NCI-H1436 treated with DMSO at 0.1 percent for 48 hours (cell line): ENCODE measurements at regions not wholly inside any gene's neighbourhood (a gene's known extent, or its start where the extent isn't known, plus 50 kb on each side); places are given as distances from the start of the nearest gene placed in this dataset.

Experiments
- DNase-seq: peaks from one replicate; lab custom pipeline; 2025; lab: John Stamatoyannopoulos, UW

- DNase-seq, result no peak
These were observed 113.0 kb upstream of the ANKRD55 start for GRCh38 chr5:56346044-56346710.

DNA sequence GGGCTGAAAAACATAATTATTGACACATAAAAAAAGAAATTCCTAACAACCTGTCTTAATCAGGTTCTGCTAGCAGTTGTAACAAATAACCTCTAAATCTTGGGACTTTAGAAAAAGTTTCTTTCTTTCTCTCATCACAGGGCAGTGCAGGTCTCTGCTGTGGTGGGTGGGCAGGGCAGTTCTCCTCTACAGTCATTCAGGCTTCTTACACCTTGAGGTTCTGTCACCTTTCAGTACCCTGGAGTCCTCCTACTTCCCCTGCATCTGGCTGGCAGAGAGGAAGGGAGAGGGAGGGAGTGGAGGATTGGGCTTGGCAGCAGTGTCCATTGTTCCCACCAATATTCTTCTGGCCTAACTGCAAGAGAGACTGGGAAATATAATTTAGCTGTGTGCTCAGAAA lies 112.2 kb upstream of the ANKRD55 start:
- DNase-seq, result no peak

DNA sequence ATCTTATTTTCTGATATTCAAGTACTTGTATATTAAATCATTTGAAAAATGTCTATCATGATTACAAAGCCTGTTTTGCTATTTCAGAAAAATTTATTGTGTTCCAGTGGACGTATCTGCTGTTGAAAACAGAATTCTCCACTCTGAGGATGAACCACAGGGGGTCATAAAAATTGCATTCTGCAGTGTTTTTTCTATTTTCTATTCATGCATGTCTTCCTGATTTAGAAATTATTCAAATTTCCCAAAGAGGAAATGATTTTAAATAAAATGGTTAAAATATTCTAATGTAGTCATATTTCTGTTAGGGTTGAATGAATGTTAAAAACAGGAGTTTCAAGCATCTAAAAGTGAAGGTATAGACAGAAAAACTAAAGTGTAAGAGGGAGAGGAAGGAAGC lies 111.5 kb upstream of the ANKRD55 start:
- DNase-seq, result no peak

DNA sequence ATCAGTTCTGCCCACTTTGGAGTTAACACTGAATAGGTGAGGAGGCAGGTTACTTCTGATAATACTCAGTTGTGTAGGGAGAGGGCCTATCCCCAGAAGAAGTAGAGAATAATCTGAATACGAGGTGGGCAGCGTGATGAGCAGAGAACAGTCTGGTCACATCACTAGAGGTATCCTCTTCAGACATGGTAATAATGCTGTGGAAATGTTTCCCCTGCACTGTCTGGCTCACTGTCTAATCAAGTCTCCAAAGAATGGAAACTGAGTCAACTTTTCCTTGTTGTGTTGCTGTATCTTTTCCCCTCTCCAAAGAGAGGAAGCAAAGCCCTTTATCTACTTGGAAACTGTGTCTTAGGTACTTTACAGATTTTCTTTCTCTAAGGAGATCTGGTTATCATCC lies 110.9 kb upstream of the ANKRD55 start:
- DNase-seq, result no peak

DNA sequence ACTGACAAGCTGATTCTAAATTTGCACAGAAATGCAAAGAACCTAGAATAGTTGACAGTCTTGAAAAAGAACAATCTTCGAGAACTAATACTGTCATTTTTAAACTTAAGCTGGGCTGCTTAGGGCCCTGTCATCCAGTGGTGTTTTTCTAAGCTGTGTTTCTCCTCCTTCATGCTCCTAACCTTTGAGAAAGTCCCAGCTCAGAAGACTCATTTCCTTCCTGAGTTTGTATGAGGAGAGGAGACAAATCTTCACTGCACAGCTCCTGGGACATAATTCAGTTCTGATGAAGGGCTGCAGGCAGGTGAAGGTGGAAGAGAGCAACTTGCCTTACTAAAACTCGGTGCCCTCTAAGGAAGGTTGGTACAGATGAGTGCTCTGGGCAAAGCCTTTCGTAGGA lies 109.5 kb upstream of the ANKRD55 start:
- DNase-seq, result no peak

GRCh38 chr5:56340196-56340980 lies 107.3 kb upstream of the ANKRD55 start:
- no peak for DNase-seq

DNA sequence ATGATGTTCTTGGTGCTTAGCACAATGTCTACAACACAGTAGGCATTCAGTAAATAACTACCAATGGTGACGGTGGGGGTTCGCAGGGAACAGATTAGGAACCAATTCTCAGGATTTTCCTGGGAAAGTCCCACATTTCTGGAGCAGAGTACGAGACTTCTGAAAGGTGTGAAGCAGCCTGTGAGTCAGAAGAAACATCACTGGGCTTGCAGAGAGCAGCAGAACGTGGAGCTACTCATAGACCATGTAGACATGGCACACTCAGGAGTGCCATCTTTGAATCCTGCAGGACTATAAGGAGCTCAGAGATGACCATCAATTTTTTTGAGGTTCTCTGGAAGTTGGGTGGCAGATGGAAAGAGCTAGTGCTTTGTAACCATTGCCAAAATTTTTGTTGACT lies 106.6 kb upstream of the ANKRD55 start:
- DNase-seq, result no peak

GRCh38 chr5:56337715-56338319 lies 104.7 kb upstream of the ANKRD55 start:
- DNase-seq, result no peak

GRCh38 chr5:56335212-56335611 lies 102.1 kb upstream of the ANKRD55 start:
- DNase-seq, result no peak

- DNase-seq, result no peak
These were observed 97.7 kb upstream of the ANKRD55 start for GRCh38 chr5:56330806-56331205.

GRCh38 chr5:56330167-56330566 lies 97.0 kb upstream of the ANKRD55 start:
- no peak for DNase-seq

DNA sequence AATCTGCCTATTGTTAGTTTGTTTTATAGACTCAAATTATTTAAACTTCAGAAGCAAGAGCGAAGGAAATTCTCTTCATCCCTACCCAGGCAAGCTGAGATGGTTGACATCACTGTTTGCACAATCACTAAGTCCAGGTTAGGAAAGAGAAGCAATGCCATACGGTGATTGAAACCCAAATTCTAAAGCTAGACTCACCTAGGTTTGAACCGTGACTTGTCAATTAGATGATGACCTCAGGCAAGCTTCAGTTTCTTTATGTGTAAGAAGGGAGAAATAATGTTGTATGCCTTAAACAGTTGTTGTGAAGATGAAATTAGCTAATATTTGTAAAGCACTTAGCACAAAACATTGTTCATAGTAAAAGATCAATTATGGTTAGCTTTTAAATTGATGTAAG lies 96.5 kb upstream of the ANKRD55 start:
- no peak for DNase-seq

DNA sequence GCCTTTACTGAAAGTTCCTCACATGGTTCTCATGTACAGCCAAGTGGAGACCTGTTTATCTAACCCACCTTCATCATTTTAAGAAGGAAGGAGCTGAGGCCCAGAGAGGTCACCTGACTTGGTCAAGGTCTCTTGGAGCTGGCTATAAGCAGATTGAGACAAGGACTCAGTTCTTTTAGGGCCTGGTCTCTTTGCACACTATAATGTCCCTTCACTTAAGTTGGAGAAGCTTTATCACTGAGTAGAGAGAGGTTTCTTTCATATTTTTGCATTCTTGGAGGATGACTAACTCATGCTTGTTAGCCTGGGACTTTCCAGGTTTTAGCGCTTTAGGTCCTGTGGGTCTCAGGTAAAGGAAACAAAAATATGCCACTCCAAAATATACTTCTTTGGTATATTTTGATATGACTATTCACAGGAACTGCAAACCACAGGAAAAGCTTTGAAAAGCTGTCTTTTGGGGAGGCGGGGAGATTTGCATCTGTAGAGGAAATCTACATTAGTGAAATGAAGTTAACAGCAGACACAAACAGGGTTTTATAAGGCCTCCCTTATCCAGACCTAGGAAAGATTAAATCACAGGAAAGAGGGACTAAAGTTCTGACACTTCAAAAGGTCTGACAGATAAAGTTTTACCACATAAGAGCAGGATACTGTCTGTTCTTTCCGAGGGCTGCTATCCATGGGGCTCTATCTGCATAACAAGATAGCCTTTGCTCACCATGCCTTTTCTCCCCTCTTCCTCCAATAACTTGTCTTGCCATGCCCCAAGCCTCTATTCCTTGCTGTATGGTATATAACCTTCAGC lies 95.8 kb upstream of the ANKRD55 start:
- DNase-seq, result no peak

DNA sequence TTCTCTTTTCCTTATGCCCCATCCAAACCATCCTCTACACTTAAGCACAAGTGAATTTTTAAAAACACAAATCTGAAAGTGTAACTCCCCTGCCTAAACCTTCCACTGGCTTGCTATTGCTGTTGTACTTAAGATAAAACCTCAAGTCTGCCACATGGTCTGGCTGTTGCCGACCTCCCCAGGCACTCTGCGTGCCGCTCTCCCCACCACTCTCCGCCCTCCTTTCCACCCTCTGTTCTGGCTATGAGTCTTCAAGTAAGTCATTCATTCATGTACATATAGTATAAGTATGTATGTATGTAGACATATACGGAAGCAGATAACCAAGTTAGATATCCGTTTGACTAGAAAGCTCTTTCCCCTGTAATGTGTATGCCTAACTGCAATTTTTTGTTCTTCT lies 94.7 kb upstream of the ANKRD55 start:
- DNase-seq, result no peak

DNA sequence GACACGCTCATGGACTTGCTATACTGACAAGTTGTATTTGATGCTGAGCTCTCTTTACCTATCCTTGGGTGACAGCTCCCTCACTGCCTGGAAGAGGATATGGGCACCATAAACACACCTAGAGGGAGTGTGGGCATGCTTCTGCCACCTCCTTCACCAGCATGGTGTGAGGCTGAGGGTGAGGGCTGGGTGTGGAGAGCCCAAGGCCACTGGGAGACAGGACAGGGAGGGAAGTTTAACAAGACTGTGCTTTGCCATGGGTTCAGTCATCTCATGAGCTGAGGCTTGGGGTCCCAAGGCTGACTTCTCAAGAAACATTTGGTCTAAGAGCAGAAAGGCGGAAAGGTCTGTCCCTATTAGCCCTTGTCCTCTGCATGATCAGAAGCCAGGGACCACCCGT lies 93.6 kb upstream of the ANKRD55 start:
- no peak for DNase-seq

GRCh38 chr5:56326116-56326515 lies 93.0 kb upstream of the ANKRD55 start:
- no peak for DNase-seq

- DNase-seq, result no peak
These were observed 91.9 kb upstream of the ANKRD55 start for GRCh38 chr5:56325039-56325438.

- no peak for DNase-seq
These were observed 90.4 kb upstream of the ANKRD55 start for GRCh38 chr5:56323505-56323904.

- no peak for DNase-seq
These were observed 89.5 kb upstream of the ANKRD55 start for GRCh38 chr5:56322592-56322991.

DNA sequence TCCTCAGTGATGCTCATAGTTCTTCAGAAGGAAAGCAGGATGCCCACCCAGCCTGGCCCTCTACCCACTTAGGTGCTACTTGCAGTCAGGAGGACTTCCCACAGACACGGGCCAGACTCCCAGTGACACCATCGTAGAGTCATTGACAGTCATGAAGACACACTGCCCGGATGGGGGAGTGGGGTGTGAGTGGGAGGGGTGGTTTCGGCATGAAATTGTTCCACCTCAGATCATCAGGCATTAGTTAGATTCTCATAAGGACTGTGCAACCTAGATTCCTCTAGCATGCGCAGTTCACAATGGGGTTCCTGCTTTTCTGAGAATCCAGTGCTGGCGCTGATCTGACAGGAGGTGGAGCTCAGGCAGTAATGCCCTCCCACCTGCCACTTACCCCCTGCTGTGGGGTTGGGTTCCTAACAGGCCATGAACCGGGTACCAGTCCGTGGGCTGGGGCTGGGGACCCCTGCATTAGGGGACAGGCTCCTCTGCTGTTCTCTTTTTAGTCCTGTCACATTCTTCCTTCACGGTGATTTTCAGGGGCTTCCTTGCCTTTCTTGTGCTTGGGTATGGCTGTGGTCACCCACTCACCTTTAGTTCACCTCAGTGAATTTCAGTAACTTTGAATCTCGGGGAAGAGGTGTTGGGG lies 88.2 kb upstream of the ANKRD55 start:
- no peak for DNase-seq

DNA sequence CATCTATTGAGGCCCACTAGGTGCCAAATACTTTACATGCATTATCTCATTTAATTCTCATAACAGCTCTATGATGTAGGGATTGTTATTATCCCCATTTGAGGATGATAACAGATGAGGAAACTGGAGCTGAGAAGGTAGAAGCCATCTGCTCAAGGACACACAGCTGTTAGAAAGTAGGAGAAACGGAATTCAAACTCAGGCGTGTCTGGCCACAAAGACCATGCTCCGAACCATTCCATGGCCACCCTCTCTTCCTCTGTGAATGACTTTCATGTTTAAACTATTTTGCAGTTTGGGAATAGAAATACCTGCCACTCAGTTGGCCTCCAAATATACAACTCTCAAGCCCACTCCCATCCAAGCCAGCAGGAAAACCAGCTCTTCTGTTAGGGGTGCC lies 87.6 kb upstream of the ANKRD55 start:
- no peak for DNase-seq
